ENCODE measurements at regions not wholly inside any gene's neighbourhood (a gene's known extent, or its start where the extent isn't known, plus 50 kb on each side); places are given as distances from the start of the nearest gene placed in this dataset.

DNA sequence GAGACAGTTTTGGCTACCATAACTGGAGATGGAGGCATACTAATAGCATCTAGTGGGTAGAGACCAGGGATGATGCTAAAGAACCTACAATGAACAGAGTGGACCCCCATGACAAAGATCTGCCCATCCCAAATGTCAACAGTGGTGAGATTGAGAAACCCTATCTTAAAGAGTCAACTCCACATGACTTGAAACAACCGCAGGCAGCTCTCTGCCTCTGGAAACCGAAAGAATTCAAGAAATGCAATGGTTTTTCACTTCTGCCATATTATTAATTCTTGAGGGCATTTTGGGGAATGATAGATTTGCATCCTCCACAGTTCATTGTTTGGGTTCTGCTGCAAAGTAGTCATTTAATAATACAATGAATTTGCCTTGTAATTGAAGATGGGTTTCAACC, 463.4 kb downstream of the MAFB start:
- in situ Hi-C loops (cut with HindIII; ENCODE audit: low sequenced_read_pairs): no loop called here
- DNase-seq (ENCODE audit: low spot score): no peak

GRCh38 chr20:40223810-40224209, 465.2 kb downstream of the MAFB start:
- in situ Hi-C loops (cut with HindIII; ENCODE audit: low sequenced_read_pairs): no loop called here
- no peak for DNase-seq (ENCODE audit: low spot score)

DNA sequence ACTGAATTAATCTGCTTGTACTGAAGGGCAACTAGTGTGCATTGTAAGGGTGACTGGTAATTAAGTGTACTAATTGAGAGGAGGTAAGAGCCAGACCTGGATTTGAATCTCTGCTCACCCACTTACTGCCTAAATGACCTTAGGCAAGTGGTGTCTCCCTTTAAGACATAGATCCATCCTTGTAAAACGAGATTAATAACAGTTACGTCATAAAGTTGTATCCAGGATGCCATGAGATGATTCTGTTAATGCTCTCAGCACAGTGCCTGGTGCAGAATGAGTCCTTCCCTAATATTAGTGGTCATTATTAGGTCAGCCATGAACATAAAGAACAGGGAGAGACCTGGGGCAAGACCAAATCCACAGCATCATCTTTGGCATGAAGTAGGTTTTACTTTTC, 470.1 kb downstream of the MAFB start:
- DNase-seq (ENCODE audit: low spot score): no peak
- in situ Hi-C loops (cut with HindIII; ENCODE audit: low sequenced_read_pairs): no loop called here

DNA sequence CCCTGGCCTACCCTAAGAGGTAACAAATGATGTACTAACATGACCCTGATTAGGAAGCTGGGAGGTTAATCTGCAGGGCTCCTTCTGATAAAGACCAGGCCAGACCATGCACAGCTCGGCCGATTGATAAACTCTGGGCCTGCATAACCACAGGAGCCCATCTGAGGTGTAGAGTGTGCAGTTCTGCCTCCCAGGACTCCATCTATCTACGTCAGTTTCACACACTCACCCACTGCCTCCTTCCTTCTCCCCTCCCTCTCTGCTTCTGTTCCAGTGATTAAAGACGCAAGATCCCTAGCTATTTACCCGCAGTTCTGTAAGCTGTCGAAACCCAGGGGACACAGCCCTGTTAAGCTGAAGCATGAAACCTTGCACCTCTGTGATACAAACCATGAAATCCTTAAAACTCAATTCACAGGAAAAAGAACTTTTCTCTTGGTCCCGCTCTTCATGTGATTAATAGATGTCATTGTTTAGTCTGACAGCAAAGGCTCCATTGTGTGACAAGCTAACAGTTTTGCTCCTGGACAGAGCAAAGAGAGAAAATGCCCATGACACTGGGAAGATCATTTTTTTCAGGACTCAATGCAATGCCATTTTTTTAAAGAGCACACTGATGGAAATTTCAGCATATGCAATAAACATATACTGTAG, 470.6 kb downstream of the MAFB start:
- no peak for DNase-seq (ENCODE audit: low spot score)
- in situ Hi-C loops (cut with HindIII; ENCODE audit: low sequenced_read_pairs): no loop called here

GRCh38 chr20:40207655-40208054, 481.4 kb downstream of the MAFB start:
- DNase-seq (ENCODE audit: low spot score): no peak
- in situ Hi-C loops (cut with HindIII; ENCODE audit: low sequenced_read_pairs): no loop called here

- DNase-seq (ENCODE audit: low spot score): no peak
- in situ Hi-C loops (cut with HindIII; ENCODE audit: low sequenced_read_pairs): no loop called here
Observed at GRCh38 chr20:40205971-40206370, 483.1 kb downstream of the MAFB start.

GRCh38 chr20:40203032-40203431, 486.0 kb downstream of the MAFB start:
- in situ Hi-C loops (cut with HindIII; ENCODE audit: low sequenced_read_pairs): no loop called here
- DNase-seq (ENCODE audit: low spot score): no peak

- no peak for DNase-seq (ENCODE audit: low spot score)
- in situ Hi-C loops (cut with HindIII; ENCODE audit: low sequenced_read_pairs): no loop called here
Observed at GRCh38 chr20:40197691-40198090, 491.3 kb downstream of the MAFB start.

- DNase-seq (ENCODE audit: low spot score): no peak
- in situ Hi-C loops (cut with HindIII; ENCODE audit: low sequenced_read_pairs): no loop called here
Observed at GRCh38 chr20:40196846-40197436, 492.1 kb downstream of the MAFB start.

GRCh38 chr20:40195742-40196141, 493.3 kb downstream of the MAFB start:
- DNase-seq (ENCODE audit: low spot score): no peak
- in situ Hi-C loops (cut with HindIII; ENCODE audit: low sequenced_read_pairs): no loop called here

DNA sequence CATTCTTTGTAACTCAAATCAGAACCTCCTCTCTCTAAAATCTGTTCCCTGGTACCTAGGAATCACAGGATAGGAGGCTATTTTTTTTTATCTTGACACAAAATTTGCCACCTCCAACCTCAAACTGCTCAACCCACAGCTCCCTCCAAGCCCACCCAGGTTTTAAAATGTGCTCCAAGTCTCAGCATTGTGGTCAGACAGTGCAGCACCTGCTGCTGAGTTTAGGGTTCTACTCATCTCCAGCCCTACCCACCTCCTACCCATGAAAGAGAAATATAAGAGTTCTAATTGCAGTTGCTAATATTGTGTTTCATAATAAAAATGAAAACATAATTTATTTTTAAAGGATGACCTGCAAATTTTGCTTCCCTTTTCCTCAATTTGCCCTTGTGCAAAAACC, 496.5 kb downstream of the MAFB start:
- no peak for DNase-seq (ENCODE audit: low spot score)
- in situ Hi-C loops (cut with HindIII; ENCODE audit: low sequenced_read_pairs): no loop called here

DNA sequence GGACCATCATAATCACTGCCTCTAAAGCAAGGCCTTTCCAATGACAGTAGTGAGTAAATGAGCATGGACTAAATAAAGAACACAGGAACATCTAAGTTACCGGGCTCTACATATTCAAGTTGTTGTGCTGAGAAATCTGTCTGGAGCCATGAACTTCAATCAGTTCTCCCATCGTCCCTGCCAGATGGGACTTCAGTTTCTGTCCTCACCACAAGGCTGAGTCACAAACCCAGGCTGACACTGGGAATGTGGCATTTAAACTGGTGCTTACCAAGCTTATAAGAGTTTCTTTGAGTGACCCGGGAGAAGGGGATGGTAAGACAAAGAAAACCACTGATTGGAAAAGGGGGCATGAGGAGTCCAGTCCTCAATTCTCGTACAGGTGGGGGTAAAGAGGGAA, 497.0 kb downstream of the MAFB start:
- no peak for DNase-seq (ENCODE audit: low spot score)
- in situ Hi-C loops (cut with HindIII; ENCODE audit: low sequenced_read_pairs): no loop called here

DNA sequence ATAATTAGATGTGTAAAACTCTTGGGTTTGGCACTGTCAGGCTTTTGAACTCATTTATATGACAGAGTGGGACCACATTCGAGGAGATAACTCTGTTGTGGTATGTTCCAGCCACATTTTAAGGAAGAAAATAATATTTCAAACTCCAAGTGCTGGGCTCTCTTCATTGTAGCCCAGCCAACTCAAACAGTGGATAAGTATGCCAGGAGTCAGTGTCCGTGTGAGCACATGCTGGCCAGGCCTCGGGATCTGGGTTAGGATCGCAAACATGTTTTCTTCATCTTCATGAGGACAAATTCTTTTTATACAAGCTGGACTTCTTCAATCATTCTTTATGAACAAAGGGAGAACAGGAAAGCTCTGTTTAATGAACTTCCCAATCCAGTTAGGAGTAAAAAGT, 497.5 kb downstream of the MAFB start:
- DNase-seq (ENCODE audit: low spot score): no peak
- in situ Hi-C loops (cut with HindIII; ENCODE audit: low sequenced_read_pairs): no loop called here

GRCh38 chr20:40189621-40190020, 499.4 kb downstream of the MAFB start:
- in situ Hi-C loops (cut with HindIII; ENCODE audit: low sequenced_read_pairs): no loop called here
- DNase-seq (ENCODE audit: low spot score): no peak

GRCh38 chr20:40188319-40188718, 500.7 kb downstream of the MAFB start:
- DNase-seq (ENCODE audit: low spot score): no peak
- in situ Hi-C loops (cut with HindIII; ENCODE audit: low sequenced_read_pairs): no loop called here

- DNase-seq (ENCODE audit: low spot score): no peak
- in situ Hi-C loops (cut with HindIII; ENCODE audit: low sequenced_read_pairs): no loop called here
Observed at GRCh38 chr20:40186826-40187225, 502.2 kb downstream of the MAFB start.

DNA sequence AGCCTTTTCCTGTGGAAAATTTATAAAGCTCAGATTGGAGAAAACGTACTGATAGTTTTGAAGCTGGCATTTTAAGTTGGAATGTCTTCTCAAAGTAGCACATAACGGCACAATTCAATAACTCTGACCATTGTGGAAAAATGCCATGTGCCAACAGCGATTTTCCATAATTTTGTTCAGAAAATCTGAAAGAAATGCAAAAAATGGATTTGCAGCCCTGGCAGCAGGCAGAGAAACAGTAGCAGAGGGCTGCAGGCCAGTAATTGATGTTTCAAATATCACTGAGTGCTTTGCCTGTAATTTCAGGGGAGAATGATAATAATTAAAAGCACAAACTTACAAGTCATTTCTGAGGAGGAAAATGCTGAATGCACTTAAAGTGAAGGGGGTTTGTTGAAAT, 507.4 kb downstream of the MAFB start:
- DNase-seq (ENCODE audit: low spot score): no peak
- in situ Hi-C loops (cut with HindIII; ENCODE audit: low sequenced_read_pairs): no loop called here

- in situ Hi-C loops (cut with HindIII; ENCODE audit: low sequenced_read_pairs): no loop called here
Observed at GRCh38 chr20:40176098-40176841, 512.8 kb downstream of the MAFB start.

DNA sequence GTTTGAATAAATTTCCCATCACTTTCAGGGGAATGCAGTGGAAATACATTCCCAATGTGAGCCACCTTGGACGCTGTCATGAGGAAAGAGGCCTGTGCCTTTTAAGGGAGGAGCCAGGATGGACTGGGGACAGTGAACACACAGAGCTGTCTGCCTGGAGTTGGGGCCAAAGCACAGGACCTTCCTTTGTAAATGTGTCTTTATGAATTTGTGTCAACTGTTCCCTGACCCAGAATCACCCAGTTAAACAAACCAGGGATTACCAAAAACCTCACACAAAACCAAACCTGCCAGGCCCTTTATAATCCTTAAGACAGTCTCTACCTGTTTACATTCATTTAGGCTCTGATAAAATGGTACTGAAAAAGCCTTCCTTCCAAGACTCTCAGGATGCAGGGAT, 513.7 kb downstream of the MAFB start:
- in situ Hi-C loops (cut with HindIII; ENCODE audit: low sequenced_read_pairs): no loop called here
- no peak for DNase-seq (ENCODE audit: low spot score)

More at GRCh38 chr20:40176098-40176841, 512.8 kb downstream of the MAFB start:
- DNase-seq (ENCODE audit: low spot score): no peak

DNA sequence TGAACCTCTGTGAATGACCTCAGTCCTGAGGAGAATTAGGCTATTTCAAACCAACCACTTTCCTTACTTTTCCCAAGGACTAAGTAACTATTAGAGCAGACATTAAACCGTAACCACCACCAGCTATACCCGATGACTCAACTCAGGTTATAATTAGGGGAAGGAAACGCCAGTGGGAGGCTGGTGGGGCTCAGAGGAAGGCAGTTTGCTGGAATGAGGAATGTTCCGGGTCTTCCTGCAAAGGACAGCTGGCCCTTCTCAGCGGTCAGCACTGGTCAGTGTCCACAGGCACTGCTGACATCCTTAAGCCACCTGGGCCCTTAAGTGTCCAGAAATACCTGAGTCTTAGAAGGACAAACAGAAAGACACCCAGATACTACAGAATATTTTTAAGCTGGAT, 515.2 kb downstream of the MAFB start:
- no peak for DNase-seq (ENCODE audit: low spot score)
- in situ Hi-C loops (cut with HindIII; ENCODE audit: low sequenced_read_pairs): no loop called here

Measured in G401 (cell line).